ENCODE measurements at regions not wholly inside any gene's neighbourhood (a gene's known extent, or its start where the extent isn't known, plus 50 kb on each side); places are given as distances from the start of the nearest gene placed in this dataset.

- Histone ChIP-seq H3K27ac (no peak overlapping the region), H3K9me3 (no peaks in the 10 kb centered on the region), H3K27me3 (no peaks in the 10 kb centered on the region), H3K4me1 (peaks cover 0 to 12% of the 10 kb centered on the region in 2 donors), H3K36me3 (no peaks in the 10 kb centered on the region), H3K4me3 (no peak overlapping the region)
- TF ChIP-seq CTCF (IDR thresholded peaks at IDR 0.05): no peak
- DNase-seq (ENCODE audit: low spot score): no peak
These were observed 130.9 kb upstream of the HSD17B12 start for GRCh38 chr11:43549624-43550023.

- H3K27me3 ChIP-seq: no peaks in the 10 kb centered on the region
- no peak overlapping the region for H3K4me3 ChIP-seq
- TF ChIP-seq CTCF (IDR thresholded peaks at IDR 0.05): no peak
These were observed 129.8 kb upstream of the HSD17B12 start for GRCh38 chr11:43550714-43551113.

GRCh38 chr11:43554148-43554473 is 126.4 kb upstream of the HSD17B12 start:
- Histone ChIP-seq H3K4me1 (peaks cover 0 to 33% of the 10 kb centered on the region in 2 donors), H3K27ac (no peak overlapping the region), H3K27me3 (peaks cover 0 to 4% of the 10 kb centered on the region in 2 donors), H3K9me3 (no peaks in the 10 kb centered on the region), H3K4me3 (no peak overlapping the region), H3K36me3 (no peaks in the 10 kb centered on the region)
- no peak for TF ChIP-seq CTCF (IDR thresholded peaks at IDR 0.05)
- DNase-seq (ENCODE audit: low spot score): no peak

More at GRCh38 chr11:43550714-43551113, 129.8 kb upstream of the HSD17B12 start:
- Histone ChIP-seq H3K9me3 (no peaks in the 10 kb centered on the region), H3K36me3 (no peaks in the 10 kb centered on the region), H3K27ac (no peak overlapping the region), H3K4me1 (peaks cover 0 to 15% of the 10 kb centered on the region in 2 donors)
- DNase-seq (ENCODE audit: low spot score): no peak

GRCh38 chr11:43555186-43555585 is 125.4 kb upstream of the HSD17B12 start:
- no peak for DNase-seq (ENCODE audit: low spot score)
- H3K9me3 ChIP-seq: no peaks in the 10 kb centered on the region
- no peaks in the 10 kb centered on the region for H3K36me3 ChIP-seq
- peaks cover 0 to 33% of the 10 kb centered on the region in 2 donors for H3K4me1 ChIP-seq
- no peak overlapping the region for H3K4me3 ChIP-seq
- H3K27ac ChIP-seq: peak overlapping the region; percentile 5 to 45
- TF ChIP-seq CTCF (IDR thresholded peaks at IDR 0.05): no peak
- peaks cover 0 to 4% of the 10 kb centered on the region in 2 donors for H3K27me3 ChIP-seq

GRCh38 chr11:43555816-43556611 is 124.5 kb upstream of the HSD17B12 start:
- peaks cover 0 to 4% of the 10 kb centered on the region in 2 donors for H3K27me3 ChIP-seq
- peak overlapping the region; percentile 5 to 45 for H3K27ac ChIP-seq
- no peak for DNase-seq (ENCODE audit: low spot score)
- no peaks in the 10 kb centered on the region for H3K36me3 ChIP-seq
- no peaks in the 10 kb centered on the region for H3K9me3 ChIP-seq
- no peak for TF ChIP-seq CTCF (IDR thresholded peaks at IDR 0.05)
- peaks cover 0 to 33% of the 10 kb centered on the region in 2 donors for H3K4me1 ChIP-seq
- H3K4me3 ChIP-seq: no peak overlapping the region

All from right atrium auricular region (tissue), 2 donors.